GM13976 (cell line): ENCODE measurements at regions not wholly inside any gene's neighbourhood (a gene's known extent, or its start where the extent isn't known, plus 50 kb on each side); places are given as distances from the start of the nearest gene placed in this dataset.

Experiments
- DNase-seq: peaks from one replicate; pipeline ENCODE4 v3.0.0; 2012; ENCODE audit warnings: low spot score
- CTCF ChIP-seq: IDR thresholded peaks from 2 replicates; pipeline ENCODE4 v1.5.1; 2012; ENCODE audit warnings: borderline replicate concordance, mild to moderate bottlenecking; ENCODE audit not compliant: insufficient read depth; ENCODE audit errors: extremely low read depth, missing control alignments, control extremely low read depth
- in situ Hi-C: fragments of 300-500 bp; cut with MboI; formaldehyde crosslinking; loops from one replicate; pipeline ENCODE4 v1.12.0; 2022; ENCODE audit warnings: low sequenced_read_pairs, mixed read lengths, inconsistent platforms; ENCODE audit not compliant: unreplicated experiment

GRCh38 chr20:43863821-43864544 is 50.7 kb upstream of the TOX2 start:
- no peak for DNase-seq
- in situ Hi-C loops: no loop called here
- TF ChIP-seq CTCF: no peak

GRCh38 chr20:43863330-43863729 is 51.3 kb upstream of the TOX2 start:
- no peak for DNase-seq
- TF ChIP-seq CTCF: no peak
- in situ Hi-C loops: no loop called here

- in situ Hi-C loops: no loop called here
- no peak for DNase-seq
- TF ChIP-seq CTCF: no peak
These were observed 52.2 kb upstream of the TOX2 start for GRCh38 chr20:43862438-43862837.

- no peak for TF ChIP-seq CTCF
- in situ Hi-C loops: no loop called here
- DNase-seq: no peak
These were observed 54.7 kb upstream of the TOX2 start for GRCh38 chr20:43859994-43860393.

GRCh38 chr20:43857932-43858331 is 56.7 kb upstream of the TOX2 start:
- DNase-seq: no peak
- no peak for TF ChIP-seq CTCF
- in situ Hi-C loops: no loop called here

- in situ Hi-C loops: no loop called here
- TF ChIP-seq CTCF: no peak
- DNase-seq: no peak
These were observed 57.5 kb upstream of the TOX2 start for GRCh38 chr20:43857127-43857526.

GRCh38 chr20:43855803-43856202 is 58.8 kb upstream of the TOX2 start:
- no peak for DNase-seq
- no peak for TF ChIP-seq CTCF
- in situ Hi-C loops: no loop called here
